Large intestine (tissue), 3 donors: ENCODE measurements at regions not wholly inside any gene's neighbourhood (a gene's known extent, or its start where the extent isn't known, plus 50 kb on each side); places are given as distances from the start of the nearest gene placed in this dataset.

Experiments used
- DNase-seq, 2 donors: peaks; one replicate each; pipeline versions ENCODE4 v3.0.0 to v3.0.0-alpha.2; 2013
- H3K27ac ChIP-seq: one replicate; pipeline ENCODE4 v1.5.1; 2013; ENCODE audit warnings: low read length
- H3K27me3 ChIP-seq: 2 replicates; pipeline ENCODE4 v1.6.1; 2013; ENCODE audit warnings: low read length; ENCODE audit not compliant: control insufficient read depth, insufficient read depth
- H3K36me3 ChIP-seq: 2 replicates; pipeline ENCODE4 v1.6.1; 2013; ENCODE audit warnings: low read length; ENCODE audit not compliant: control insufficient read depth, insufficient read depth
- H3K4me1 ChIP-seq: one replicate; pipeline ENCODE4 v1.6.1; 2013; ENCODE audit warnings: low read length; ENCODE audit not compliant: control insufficient read depth, insufficient read depth
- H3K4me3 ChIP-seq: one replicate; pipeline ENCODE4 v1.5.1; 2013; ENCODE audit warnings: low read length
- H3K9me3 ChIP-seq: one replicate; pipeline ENCODE4 v1.6.1; 2013; ENCODE audit warnings: mild to moderate bottlenecking, low read depth, low read length, moderate library complexity; ENCODE audit not compliant: control insufficient read depth
- WGBS: methylation state at CpG from one replicate; pipeline ENCODE4 v1.1.5; 2013; ENCODE audit warnings: low lambda C conversion rate; ENCODE audit not compliant: insufficient coverage; 5-methylcytosine and 5-hydroxymethylcytosine counted together

GRCh38 chr2:83017366-83018090, 1441.6 kb downstream of the SUCLG1 start:
- Histone ChIP-seq H3K27me3 (no peaks in the 10 kb centered on the region), H3K9me3 (no peaks in the 10 kb centered on the region), H3K4me1 (no peaks in the 10 kb centered on the region), H3K27ac (no peak overlapping the region), H3K36me3 (no peaks in the 10 kb centered on the region), H3K4me3 (no peak overlapping the region)
- no peak for DNase-seq
- no CpG with 5 or more reads among the region's 2 CpGs for WGBS

GRCh38 chr2:83016343-83017110, 1442.6 kb downstream of the SUCLG1 start:
- no peaks in the 10 kb centered on the region for H3K36me3 ChIP-seq
- H3K27me3 ChIP-seq, result no peaks in the 10 kb centered on the region
- DNase-seq, result peak; percentile 1
- no peaks in the 10 kb centered on the region for H3K9me3 ChIP-seq
- H3K4me1 ChIP-seq, result no peaks in the 10 kb centered on the region
- no peak overlapping the region for H3K4me3 ChIP-seq
- WGBS, result 33% methylated on average over 1 of the region's 8 CpGs
- H3K27ac ChIP-seq, result no peak overlapping the region

GRCh38 chr2:83015900-83016299, 1443.2 kb downstream of the SUCLG1 start:
- Histone ChIP-seq H3K27ac (no peak overlapping the region), H3K27me3 (no peaks in the 10 kb centered on the region), H3K36me3 (no peaks in the 10 kb centered on the region), H3K9me3 (no peaks in the 10 kb centered on the region), H3K4me1 (no peaks in the 10 kb centered on the region), H3K4me3 (no peak overlapping the region)
- WGBS, result 86% methylated on average over 1 of the region's 1 CpG
- no peak for DNase-seq

- Histone ChIP-seq H3K4me1 (no peaks in the 10 kb centered on the region), H3K27me3 (no peaks in the 10 kb centered on the region), H3K9me3 (no peaks in the 10 kb centered on the region), H3K27ac (no peak overlapping the region), H3K4me3 (no peak overlapping the region), H3K36me3 (no peaks in the 10 kb centered on the region)
- no CpG with 5 or more reads among the region's 2 CpGs for WGBS
- no peak for DNase-seq
These were observed 1443.9 kb downstream of the SUCLG1 start for GRCh38 chr2:83015035-83015715.

- H3K4me3 ChIP-seq, result no peak overlapping the region
- no peaks in the 10 kb centered on the region for H3K4me1 ChIP-seq
- H3K9me3 ChIP-seq, result no peaks in the 10 kb centered on the region
- WGBS, result no CpG with 5 or more reads among the region's 2 CpGs
- no peaks in the 10 kb centered on the region for H3K36me3 ChIP-seq
- no peaks in the 10 kb centered on the region for H3K27me3 ChIP-seq
- no peak overlapping the region for H3K27ac ChIP-seq
- no peak for DNase-seq
These were observed 1444.6 kb downstream of the SUCLG1 start for GRCh38 chr2:83014462-83014861.

GRCh38 chr2:83006961-83007360, 1452.1 kb downstream of the SUCLG1 start:
- DNase-seq, result no peak
- Histone ChIP-seq H3K27ac (no peak overlapping the region), H3K27me3 (no peaks in the 10 kb centered on the region), H3K4me3 (no peak overlapping the region), H3K36me3 (no peaks in the 10 kb centered on the region), H3K9me3 (no peaks in the 10 kb centered on the region), H3K4me1 (no peaks in the 10 kb centered on the region)
- WGBS, result 83% methylated on average over 1 of the region's 2 CpGs

GRCh38 chr2:83003555-83003954, 1455.5 kb downstream of the SUCLG1 start:
- Histone ChIP-seq H3K27ac (no peak overlapping the region), H3K27me3 (no peaks in the 10 kb centered on the region), H3K4me3 (no peak overlapping the region), H3K36me3 (no peaks in the 10 kb centered on the region), H3K9me3 (no peaks in the 10 kb centered on the region), H3K4me1 (no peaks in the 10 kb centered on the region)
- WGBS, result 100% methylated on average over 2 of the region's 2 CpGs
- no peak for DNase-seq

- WGBS, result 80% methylated on average over 1 of the region's 2 CpGs
These were observed 1456.4 kb downstream of the SUCLG1 start for GRCh38 chr2:83002706-83003105.

GRCh38 chr2:82998781-82999180, 1460.3 kb downstream of the SUCLG1 start:
- H3K36me3 ChIP-seq, result no peaks in the 10 kb centered on the region

More at GRCh38 chr2:83002706-83003105, 1456.4 kb downstream of the SUCLG1 start:
- H3K27ac ChIP-seq, result no peak overlapping the region
- no peak overlapping the region for H3K4me3 ChIP-seq
- H3K36me3 ChIP-seq, result no peaks in the 10 kb centered on the region
- H3K9me3 ChIP-seq, result no peaks in the 10 kb centered on the region
- no peak for DNase-seq
- H3K27me3 ChIP-seq, result no peaks in the 10 kb centered on the region
- H3K4me1 ChIP-seq, result no peaks in the 10 kb centered on the region

GRCh38 chr2:82996217-82996616, 1462.9 kb downstream of the SUCLG1 start:
- no peak for DNase-seq
- Histone ChIP-seq H3K27ac (no peak overlapping the region), H3K4me1 (no peaks in the 10 kb centered on the region), H3K4me3 (no peak overlapping the region), H3K27me3 (no peaks in the 10 kb centered on the region), H3K36me3 (no peaks in the 10 kb centered on the region), H3K9me3 (no peaks in the 10 kb centered on the region)
- WGBS, result 40% methylated on average over 1 of the region's 3 CpGs

More at GRCh38 chr2:82998781-82999180, 1460.3 kb downstream of the SUCLG1 start:
- Histone ChIP-seq H3K27me3 (no peaks in the 10 kb centered on the region), H3K27ac (no peak overlapping the region), H3K4me1 (no peaks in the 10 kb centered on the region), H3K4me3 (no peak overlapping the region), H3K9me3 (no peaks in the 10 kb centered on the region)
- WGBS, result 93% methylated on average over 2 of the region's 2 CpGs
- DNase-seq, result no peak
